SH-SY5Y (cell line): ENCODE measurements at regions not wholly inside any gene's neighbourhood (a gene's known extent, or its start where the extent isn't known, plus 50 kb on each side); places are given as distances from the start of the nearest gene placed in this dataset.

Experiments used
- GATA2 ChIP-seq: IDR thresholded peaks from 2 replicates; pipeline ENCODE4 v1.6.1; 2011; ENCODE audit warnings: mild to moderate bottlenecking, low read depth, low read length
- GATA3 ChIP-seq: IDR thresholded peaks from 2 replicates; pipeline ENCODE4 v1.6.1; 2011; ENCODE audit warnings: low read depth, mild to moderate bottlenecking, low read length, moderate library complexity

GRCh38 chr16:86062271-86062965 is 163.5 kb downstream of the IRF8 start:
- TF ChIP-seq GATA2 (no peak), GATA3 (no peak)
